Activated CD8-positive, alpha-beta memory T cell treated with anti-CD3 and anti-CD28 coated beads, Interleukin-2, amount 50 U/mL, for 48 hours (primary cell): ENCODE measurements at regions not wholly inside any gene's neighbourhood (a gene's known extent, or its start where the extent isn't known, plus 50 kb on each side); places are given as distances from the start of the nearest gene placed in this dataset.

Experiments
- DNase-seq: peaks from one replicate; pipeline ENCODE4 v3.0.0-alpha.2; 2020

GRCh38 chr10:44435196-44435595 lies 50.3 kb upstream of the CXCL12 start:
- no peak for DNase-seq

GRCh38 chr10:44436240-44436639 lies 51.3 kb upstream of the CXCL12 start:
- DNase-seq, result no peak

GRCh38 chr10:44437840-44438511 lies 53.1 kb upstream of the CXCL12 start:
- DNase-seq, result no peak

- DNase-seq, result no peak
Observed at GRCh38 chr10:44439239-44439957, 54.5 kb upstream of the CXCL12 start.

GRCh38 chr10:44439958-44440244 lies 55.0 kb upstream of the CXCL12 start:
- no peak for DNase-seq

GRCh38 chr10:44457259-44457658 lies 72.4 kb upstream of the CXCL12 start:
- no peak for DNase-seq

GRCh38 chr10:44458671-44459413 lies 73.9 kb upstream of the CXCL12 start:
- no peak for DNase-seq

GRCh38 chr10:44459671-44460070 lies 74.8 kb upstream of the CXCL12 start:
- DNase-seq, result no peak

GRCh38 chr10:44460416-44460815 lies 75.5 kb upstream of the CXCL12 start:
- DNase-seq, result no peak

- no peak for DNase-seq
Observed at GRCh38 chr10:44462338-44462914, 77.5 kb upstream of the CXCL12 start.

GRCh38 chr10:44463511-44464121 lies 78.7 kb upstream of the CXCL12 start:
- no peak for DNase-seq

- DNase-seq, result no peak
Observed at GRCh38 chr10:44464503-44464902, 79.6 kb upstream of the CXCL12 start.

GRCh38 chr10:44465401-44466115 lies 80.7 kb upstream of the CXCL12 start:
- no peak for DNase-seq

- DNase-seq, result no peak
Observed at GRCh38 chr10:44466236-44466635, 81.3 kb upstream of the CXCL12 start.

GRCh38 chr10:44467090-44467489 lies 82.2 kb upstream of the CXCL12 start:
- DNase-seq, result no peak

GRCh38 chr10:44467900-44468299 lies 83.0 kb upstream of the CXCL12 start:
- no peak for DNase-seq

- no peak for DNase-seq
Observed at GRCh38 chr10:44468525-44468924, 83.6 kb upstream of the CXCL12 start.

GRCh38 chr10:44468965-44469364 lies 84.1 kb upstream of the CXCL12 start:
- DNase-seq, result no peak

GRCh38 chr10:44470784-44471183 lies 85.9 kb upstream of the CXCL12 start:
- no peak for DNase-seq

GRCh38 chr10:44471410-44471809 lies 86.5 kb upstream of the CXCL12 start:
- DNase-seq, result no peak

GRCh38 chr10:44473146-44473545 lies 88.2 kb upstream of the CXCL12 start:
- no peak for DNase-seq

- no peak for DNase-seq
Observed at GRCh38 chr10:44476409-44477045, 91.6 kb upstream of the CXCL12 start.
